ENCODE measurements at regions not wholly inside any gene's neighbourhood (a gene's known extent, or its start where the extent isn't known, plus 50 kb on each side); places are given as distances from the start of the nearest gene placed in this dataset.

DNA sequence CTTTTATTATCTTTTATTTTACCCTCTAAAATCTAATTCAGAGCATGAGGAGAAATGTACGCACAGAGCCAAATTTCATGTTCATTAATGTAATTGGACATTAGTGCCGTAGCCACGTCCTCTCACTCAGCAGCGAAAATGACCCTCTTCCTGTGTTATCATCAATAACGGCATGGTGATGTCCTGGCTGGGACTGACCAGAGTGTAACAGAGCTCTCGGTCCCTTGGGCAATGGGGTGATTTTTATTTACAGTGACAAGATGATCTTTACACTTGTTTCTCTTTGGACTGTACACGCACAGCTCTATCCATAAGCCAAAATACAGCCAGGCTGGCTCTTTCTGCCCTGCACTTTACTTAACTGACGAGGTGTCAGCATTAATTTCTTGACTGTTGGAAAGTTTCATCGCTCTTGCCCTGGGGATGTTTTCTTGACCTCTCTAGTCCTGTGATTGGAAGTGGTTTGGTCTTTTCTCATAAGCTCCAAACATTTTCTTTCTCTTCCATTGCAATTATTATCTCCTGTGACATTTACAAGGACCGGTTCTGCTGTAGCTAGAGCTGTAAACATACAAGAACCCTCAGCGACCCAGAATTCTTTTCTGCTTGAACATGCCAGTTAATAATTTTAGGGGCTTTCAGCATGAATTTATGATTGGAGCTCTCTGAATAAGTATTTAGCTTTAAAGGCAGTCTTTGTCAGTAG, 308.0 kb upstream of the PIK3C3 start:
- TF ChIP-seq, protein P1, sequence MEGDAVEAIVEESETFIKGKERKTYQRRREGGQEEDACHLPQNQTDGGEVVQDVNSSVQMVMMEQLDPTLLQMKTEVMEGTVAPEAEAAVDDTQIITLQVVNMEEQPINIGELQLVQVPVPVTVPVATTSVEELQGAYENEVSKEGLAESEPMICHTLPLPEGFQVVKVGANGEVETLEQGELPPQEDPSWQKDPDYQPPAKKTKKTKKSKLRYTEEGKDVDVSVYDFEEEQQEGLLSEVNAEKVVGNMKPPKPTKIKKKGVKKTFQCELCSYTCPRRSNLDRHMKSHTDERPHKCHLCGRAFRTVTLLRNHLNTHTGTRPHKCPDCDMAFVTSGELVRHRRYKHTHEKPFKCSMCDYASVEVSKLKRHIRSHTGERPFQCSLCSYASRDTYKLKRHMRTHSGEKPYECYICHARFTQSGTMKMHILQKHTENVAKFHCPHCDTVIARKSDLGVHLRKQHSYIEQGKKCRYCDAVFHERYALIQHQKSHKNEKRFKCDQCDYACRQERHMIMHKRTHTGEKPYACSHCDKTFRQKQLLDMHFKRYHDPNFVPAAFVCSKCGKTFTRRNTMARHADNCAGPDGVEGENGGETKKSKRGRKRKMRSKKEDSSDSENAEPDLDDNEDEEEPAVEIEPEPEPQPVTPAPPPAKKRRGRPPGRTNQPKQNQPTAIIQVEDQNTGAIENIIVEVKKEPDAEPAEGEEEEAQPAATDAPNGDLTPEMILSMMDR (IDR thresholded peaks at IDR 0.05) = no peak
- TF ChIP-seq POLR2A (IDR thresholded peaks at IDR 0.05) = no peak
- no peak for TF ChIP-seq EP300 (IDR thresholded peaks at IDR 0.05)

All from sigmoid colon (tissue), 4 donors.